GM23338 (cell line): ENCODE measurements at regions not wholly inside any gene's neighbourhood (a gene's known extent, or its start where the extent isn't known, plus 50 kb on each side); places are given as distances from the start of the nearest gene placed in this dataset.

Experiments used
- ATAC-seq: fragments of 200-7000 bp; cut with Tn5 transposase; 3 replicates; pipeline ENCODE4 v1.9.1; 2020
- DNase-seq: peaks from one replicate; pipeline ENCODE4 v3.0.0-alpha.2; 2015; ENCODE audit warnings: low spot score
- H2AFZ ChIP-seq: fragments of 200-600 bp; sonication (generic); 2 replicates; pipeline ENCODE4 v1.8.0; 2016; ENCODE audit warnings: antibody characterized with exemption, mild to moderate bottlenecking, moderate library complexity
- H3F3A ChIP-seq: fragments of 200-600 bp; sonication (generic); replicated peaks from 2 replicates; pipeline ENCODE4 v1.8.0; 2017; ENCODE audit warnings: antibody characterized with exemption, mixed run types, low read depth
- H3K27ac ChIP-seq: fragments of 200-600 bp; sonication (generic); 2 replicates; pipeline ENCODE4 v1.6.1; 2016; ENCODE audit warnings: low read depth
- H3K27me3 ChIP-seq: fragments of 200-600 bp; sonication (generic); 2 replicates; pipeline ENCODE4 v1.8.0; 2016; ENCODE audit warnings: mild to moderate bottlenecking, mixed run types, moderate library complexity; ENCODE audit not compliant: insufficient read depth
- H3K36me3 ChIP-seq: fragments of 200-600 bp; sonication (generic); 2 replicates; pipeline ENCODE4 v1.8.0; 2016; ENCODE audit warnings: mild to moderate bottlenecking; ENCODE audit not compliant: insufficient read depth
- H3K4me1 ChIP-seq: fragments of 200-600 bp; sonication (generic); 2 replicates; pipeline ENCODE4 v1.8.0; 2016; ENCODE audit warnings: mild to moderate bottlenecking, moderate library complexity; ENCODE audit not compliant: insufficient read depth
- H3K4me2 ChIP-seq: fragments of 200-600 bp; sonication (generic); 2 replicates; pipeline ENCODE4 v1.7.1; 2017; ENCODE audit warnings: mixed run types
- H3K4me3 ChIP-seq: fragments of 200-600 bp; sonication (generic); 2 replicates; pipeline ENCODE4 v1.6.1; 2016; ENCODE audit warnings: mixed run types
- H3K79me2 ChIP-seq: fragments of 200-600 bp; sonication (generic); replicated peaks from 2 replicates; pipeline ENCODE4 v1.8.0; 2017; ENCODE audit warnings: mild to moderate bottlenecking; ENCODE audit not compliant: insufficient read depth
- H3K9me2 ChIP-seq: fragments of 200-600 bp; sonication (generic); 2 replicates; pipeline ENCODE4 v1.8.0; 2017; ENCODE audit not compliant: insufficient read depth
- H4K20me1 ChIP-seq: fragments of 200-600 bp; sonication (generic); replicated peaks from 2 replicates; pipeline ENCODE4 v1.8.0; 2017; ENCODE audit warnings: mild to moderate bottlenecking; ENCODE audit not compliant: insufficient read depth
- H3K27ac Mint-ChIP-seq: 2 replicates; pipeline ENCODE4 v1.8.0; 2020; ENCODE audit warnings: inconsistent platforms, mild to moderate bottlenecking, moderate library complexity, mixed read lengths
- H3K27me3 Mint-ChIP-seq: 3 replicates; pipeline ENCODE4 v1.8.0; 2022; ENCODE audit warnings: low read depth, mild to moderate bottlenecking, moderate library complexity, mixed read lengths, inconsistent platforms; ENCODE audit not compliant: insufficient read depth, poor library complexity
- H3K36me3 Mint-ChIP-seq: 3 replicates; pipeline ENCODE4 v1.8.0; 2021; ENCODE audit warnings: low read depth, mild to moderate bottlenecking, inconsistent platforms, moderate library complexity, mixed read lengths
- H3K4me1 Mint-ChIP-seq: 3 replicates; pipeline ENCODE4 v1.8.0; 2020; ENCODE audit warnings: mild to moderate bottlenecking, inconsistent platforms, mixed read lengths
- H3K4me3 Mint-ChIP-seq: 3 replicates; pipeline ENCODE4 v1.8.0; 2021; ENCODE audit warnings: moderate library complexity, mild to moderate bottlenecking, inconsistent platforms, mixed read lengths
- H3K9me3 Mint-ChIP-seq: 3 replicates; pipeline ENCODE4 v1.8.0; 2020; ENCODE audit warnings: moderate library complexity, mild to moderate bottlenecking, inconsistent platforms, mixed read lengths
- EZH2phosphoT487 ChIP-seq: fragments of 200-600 bp; sonication (generic); IDR thresholded peaks from one replicate; pipeline ENCODE4 v1.8.1; 2018; ENCODE audit warnings: antibody characterized with exemption; ENCODE audit not compliant: unreplicated experiment
- JUNB ChIP-seq: IDR thresholded peaks from one replicate; pipeline ENCODE4 v1.6.1; 2016; ENCODE audit warnings: antibody characterized with exemption; ENCODE audit not compliant: unreplicated experiment
- NANOG ChIP-seq: IDR thresholded peaks from 2 replicates; pipeline ENCODE4 v1.6.1; 2016; ENCODE audit warnings: antibody characterized with exemption, borderline replicate concordance
- STAT1 ChIP-seq: IDR thresholded peaks from one replicate; pipeline ENCODE4 v1.6.1; 2016; ENCODE audit warnings: antibody characterized with exemption; ENCODE audit not compliant: unreplicated experiment
- ZNF331 ChIP-seq: fragments of 250-450 bp; sonication (Bioruptor Pico); IDR thresholded peaks from 2 replicates; pipeline ENCODE4 v1.5.0; 2020; ENCODE audit warnings: low read depth, mild to moderate bottlenecking, moderate library complexity
- TF ChIP-seq, protein P1 (sequence below): fragments of 250-450 bp; sonication (Bioruptor Pico); IDR thresholded peaks from 2 replicates; pipeline ENCODE4 v1.5.0; 2020; ENCODE audit warnings: mild to moderate bottlenecking, moderate library complexity

DNA sequence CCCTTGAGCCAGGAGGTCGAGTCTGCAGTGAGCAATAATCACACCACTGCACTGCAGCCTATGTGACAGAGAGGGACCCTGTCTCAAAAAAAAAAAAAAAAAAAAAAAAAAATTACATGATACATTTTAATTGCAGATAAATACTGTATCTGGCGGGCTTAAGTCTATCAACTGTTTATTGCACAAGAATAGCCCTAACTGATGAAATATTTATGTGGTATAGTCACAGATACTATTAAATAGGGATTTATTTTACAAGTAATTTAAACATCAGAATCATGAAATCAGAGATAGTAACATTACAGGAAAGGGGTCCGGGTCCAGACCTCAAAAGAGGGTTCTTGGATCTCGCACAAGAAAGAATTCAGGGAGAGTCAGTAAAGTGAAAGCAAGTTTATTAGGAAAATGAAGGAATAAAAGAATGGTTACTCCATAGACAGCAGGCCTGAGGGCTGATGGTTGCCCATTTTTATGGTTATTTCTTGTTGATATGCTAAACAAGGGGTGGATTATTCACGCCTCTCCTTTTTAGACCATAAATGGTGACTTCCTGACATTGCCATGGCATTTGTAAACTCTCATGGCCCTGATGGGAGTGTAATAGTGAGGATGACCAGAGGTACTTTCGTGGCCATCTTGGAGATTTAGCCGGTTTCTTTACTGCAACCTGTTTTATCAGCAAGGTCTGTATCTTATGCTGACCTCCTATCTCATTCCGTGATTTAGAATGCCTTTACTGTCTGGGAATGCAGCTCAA is 166.6 kb downstream of the PMAIP1 start:
- peaks cover 17% of the 10 kb centered on the region for H3K9me3 Mint-ChIP-seq
- H3K27me3 Mint-ChIP-seq = peaks cover 2% of the 10 kb centered on the region
- Histone ChIP-seq H3K79me2 (no peaks in the 10 kb centered on the region), H3F3A (no peaks in the 10 kb centered on the region), H3K4me1 (peaks cover 26% of the 10 kb centered on the region), H3K4me2 (peak overlapping the region; percentile 10; the same call in 1 of the 2 replicates), H3K36me3 (no peaks in the 10 kb centered on the region), H4K20me1 (no peaks in the 10 kb centered on the region), H3K27ac (no peak overlapping the region), H2AFZ (no peak overlapping the region), H3K9me2 (peaks cover 3% of the 10 kb centered on the region; the same call in 1 of the 2 replicates), H3K27me3 (no peaks in the 10 kb centered on the region), H3K4me3 (0 out of 2 replicates have a peak overlapping the region, but pooled peaks have one; percentile 31)
- H3K4me1 Mint-ChIP-seq = peaks cover 21% of the 10 kb centered on the region
- TF ChIP-seq NANOG (peak; percentile 59; the same call in 1 of the 2 replicates), ZNF331 (CRISPR knock-in tag) (no peak), JUNB (no peak)
- TF ChIP-seq, protein P1, sequence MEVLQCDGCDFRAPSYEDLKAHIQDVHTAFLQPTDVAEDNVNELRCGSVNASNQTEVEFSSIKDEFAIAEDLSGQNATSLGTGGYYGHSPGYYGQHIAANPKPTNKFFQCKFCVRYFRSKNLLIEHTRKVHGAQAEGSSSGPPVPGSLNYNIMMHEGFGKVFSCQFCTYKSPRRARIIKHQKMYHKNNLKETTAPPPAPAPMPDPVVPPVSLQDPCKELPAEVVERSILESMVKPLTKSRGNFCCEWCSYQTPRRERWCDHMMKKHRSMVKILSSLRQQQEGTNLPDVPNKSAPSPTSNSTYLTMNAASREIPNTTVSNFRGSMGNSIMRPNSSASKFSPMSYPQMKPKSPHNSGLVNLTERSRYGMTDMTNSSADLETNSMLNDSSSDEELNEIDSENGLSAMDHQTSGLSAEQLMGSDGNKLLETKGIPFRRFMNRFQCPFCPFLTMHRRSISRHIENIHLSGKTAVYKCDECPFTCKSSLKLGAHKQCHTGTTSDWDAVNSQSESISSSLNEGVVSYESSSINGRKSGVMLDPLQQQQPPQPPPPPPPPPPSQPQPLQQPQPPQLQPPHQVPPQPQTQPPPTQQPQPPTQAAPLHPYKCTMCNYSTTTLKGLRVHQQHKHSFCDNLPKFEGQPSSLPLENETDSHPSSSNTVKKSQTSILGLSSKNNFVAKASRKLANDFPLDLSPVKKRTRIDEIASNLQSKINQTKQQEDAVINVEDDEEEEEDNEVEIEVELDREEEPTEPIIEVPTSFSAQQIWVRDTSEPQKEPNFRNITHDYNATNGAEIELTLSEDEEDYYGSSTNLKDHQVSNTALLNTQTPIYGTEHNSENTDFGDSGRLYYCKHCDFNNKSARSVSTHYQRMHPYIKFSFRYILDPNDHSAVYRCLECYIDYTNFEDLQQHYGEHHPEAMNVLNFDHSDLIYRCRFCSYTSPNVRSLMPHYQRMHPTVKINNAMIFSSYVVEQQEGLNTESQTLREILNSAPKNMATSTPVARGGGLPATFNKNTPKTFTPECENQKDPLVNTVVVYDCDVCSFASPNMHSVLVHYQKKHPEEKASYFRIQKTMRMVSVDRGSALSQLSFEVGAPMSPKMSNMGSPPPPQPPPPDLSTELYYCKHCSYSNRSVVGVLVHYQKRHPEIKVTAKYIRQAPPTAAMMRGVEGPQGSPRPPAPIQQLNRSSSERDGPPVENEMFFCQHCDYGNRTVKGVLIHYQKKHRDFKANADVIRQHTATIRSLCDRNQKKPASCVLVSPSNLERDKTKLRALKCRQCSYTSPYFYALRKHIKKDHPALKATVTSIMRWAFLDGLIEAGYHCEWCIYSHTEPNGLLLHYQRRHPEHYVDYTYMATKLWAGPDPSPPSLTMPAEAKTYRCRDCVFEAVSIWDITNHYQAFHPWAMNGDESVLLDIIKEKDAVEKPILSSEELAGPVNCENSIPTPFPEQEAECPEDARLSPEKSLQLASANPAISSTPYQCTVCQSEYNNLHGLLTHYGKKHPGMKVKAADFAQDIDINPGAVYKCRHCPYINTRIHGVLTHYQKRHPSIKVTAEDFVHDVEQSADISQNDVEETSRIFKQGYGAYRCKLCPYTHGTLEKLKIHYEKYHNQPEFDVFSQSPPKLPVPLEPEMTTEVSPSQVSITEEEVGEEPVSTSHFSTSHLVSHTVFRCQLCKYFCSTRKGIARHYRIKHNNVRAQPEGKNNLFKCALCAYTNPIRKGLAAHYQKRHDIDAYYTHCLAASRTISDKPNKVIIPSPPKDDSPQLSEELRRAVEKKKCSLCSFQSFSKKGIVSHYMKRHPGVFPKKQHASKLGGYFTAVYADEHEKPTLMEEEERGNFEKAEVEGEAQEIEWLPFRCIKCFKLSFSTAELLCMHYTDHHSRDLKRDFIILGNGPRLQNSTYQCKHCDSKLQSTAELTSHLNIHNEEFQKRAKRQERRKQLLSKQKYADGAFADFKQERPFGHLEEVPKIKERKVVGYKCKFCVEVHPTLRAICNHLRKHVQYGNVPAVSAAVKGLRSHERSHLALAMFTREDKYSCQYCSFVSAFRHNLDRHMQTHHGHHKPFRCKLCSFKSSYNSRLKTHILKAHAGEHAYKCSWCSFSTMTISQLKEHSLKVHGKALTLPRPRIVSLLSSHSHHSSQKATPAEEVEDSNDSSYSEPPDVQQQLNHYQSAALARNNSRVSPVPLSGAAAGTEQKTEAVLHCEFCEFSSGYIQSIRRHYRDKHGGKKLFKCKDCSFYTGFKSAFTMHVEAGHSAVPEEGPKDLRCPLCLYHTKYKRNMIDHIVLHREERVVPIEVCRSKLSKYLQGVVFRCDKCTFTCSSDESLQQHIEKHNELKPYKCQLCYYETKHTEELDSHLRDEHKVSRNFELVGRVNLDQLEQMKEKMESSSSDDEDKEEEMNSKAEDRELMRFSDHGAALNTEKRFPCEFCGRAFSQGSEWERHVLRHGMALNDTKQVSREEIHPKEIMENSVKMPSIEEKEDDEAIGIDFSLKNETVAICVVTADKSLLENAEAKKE (CRISPR knock-in tag) = no peak
- H3K27ac Mint-ChIP-seq = peak overlapping the region; percentile 83; the same call in 1 of the 2 replicates
- DNase-seq (peak; percentile 8), ATAC-seq (peak; percentile 45)
- H3K4me3 Mint-ChIP-seq = peak overlapping the region; percentile 22; the same call in 1 of the 3 replicates
- peaks cover 19% of the 10 kb centered on the region for H3K36me3 Mint-ChIP-seq

DNA sequence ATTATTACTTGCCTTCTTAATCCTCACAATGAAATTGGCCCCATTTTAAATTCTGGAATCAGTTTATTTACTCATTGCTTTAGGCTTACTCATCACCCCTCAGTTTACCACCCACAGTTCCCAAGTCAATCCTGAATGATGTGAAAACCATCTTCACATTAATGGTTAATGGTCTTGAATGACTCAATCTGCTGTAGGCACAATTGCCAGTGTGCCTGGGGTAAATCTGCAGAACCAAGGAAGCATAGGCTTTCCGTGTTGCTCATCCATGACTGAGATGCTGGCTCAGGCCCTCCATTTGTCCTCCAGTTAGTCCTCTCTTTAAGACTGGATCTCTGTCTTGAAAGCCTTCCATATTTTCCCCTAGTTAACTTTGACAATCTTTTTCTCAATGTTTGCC is 164.5 kb downstream of the PMAIP1 start:
- Histone ChIP-seq H3K9me2 (peaks cover 3% of the 10 kb centered on the region; the same call in 1 of the 2 replicates), H3F3A (no peaks in the 10 kb centered on the region), H3K27ac (no peak overlapping the region), H3K36me3 (no peaks in the 10 kb centered on the region), H3K79me2 (no peaks in the 10 kb centered on the region), H3K4me1 (peaks cover 26% of the 10 kb centered on the region), H3K4me3 (no peak overlapping the region), H2AFZ (peak overlapping the region; percentile 34; the same call in 1 of the 2 replicates), H3K27me3 (no peaks in the 10 kb centered on the region), H3K4me2 (no peak overlapping the region), H4K20me1 (no peaks in the 10 kb centered on the region)
- DNase-seq (no peak), ATAC-seq (no peak)
- Mint-ChIP-seq H3K27ac (no peak overlapping the region), H3K4me1 (peaks cover 21% of the 10 kb centered on the region), H3K36me3 (peaks cover 19% of the 10 kb centered on the region), H3K4me3 (no peak overlapping the region), H3K9me3 (peaks cover 19% of the 10 kb centered on the region), H3K27me3 (peaks cover 2% of the 10 kb centered on the region)
- no peak for TF ChIP-seq NANOG
- no peak for TF ChIP-seq STAT1
- no peak for TF ChIP-seq EZH2phosphoT487
